ENCODE measurements at regions not wholly inside any gene's neighbourhood (a gene's known extent, or its start where the extent isn't known, plus 50 kb on each side); places are given as distances from the start of the nearest gene placed in this dataset.

DNA sequence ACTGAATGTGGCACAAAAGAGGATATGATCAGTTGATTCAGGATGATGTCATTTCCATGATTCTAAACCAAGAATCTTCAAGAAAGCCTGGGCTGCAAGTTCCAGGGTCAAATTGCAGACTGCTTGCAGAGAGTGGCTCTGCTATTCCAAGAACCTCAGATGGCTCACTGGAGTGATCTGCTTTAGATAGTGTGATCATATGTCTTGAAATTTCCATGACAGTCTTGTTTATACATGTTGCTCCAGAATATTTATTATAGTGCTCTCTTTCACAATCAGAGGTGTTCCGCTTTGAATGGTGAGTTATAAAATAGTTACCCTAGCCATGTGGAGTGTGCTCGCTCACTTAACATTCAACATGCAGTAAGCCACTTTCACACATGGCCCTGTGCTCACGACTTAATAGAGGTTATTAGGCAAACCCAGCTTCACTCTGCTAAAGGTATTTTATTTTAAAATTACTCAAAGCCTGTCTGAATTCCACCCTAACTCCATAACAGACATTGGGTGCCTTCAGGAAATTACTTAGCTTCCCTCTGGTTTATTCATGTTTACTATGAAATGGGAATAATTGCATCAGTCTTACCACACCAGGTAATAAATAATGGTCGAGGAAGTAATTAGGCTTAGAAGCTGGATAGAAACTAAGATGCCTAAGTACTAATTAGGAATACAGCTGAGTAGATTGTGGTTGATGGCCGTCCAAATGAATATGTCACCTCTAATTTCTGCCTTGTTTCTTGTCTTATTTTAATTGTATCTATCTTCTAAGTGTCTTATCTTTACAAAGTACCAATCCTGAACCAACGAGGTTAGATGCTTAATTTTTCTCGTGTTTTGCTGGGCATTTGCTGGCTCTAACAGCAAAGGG, 187.9 kb downstream of the ETS1 start:
- no peak overlapping the region for H2AFZ ChIP-seq (ENCODE audit: insufficient read depth, low read depth, low read length, poor library complexity, severe bottlenecking)
- TF ChIP-seq, protein P1, sequence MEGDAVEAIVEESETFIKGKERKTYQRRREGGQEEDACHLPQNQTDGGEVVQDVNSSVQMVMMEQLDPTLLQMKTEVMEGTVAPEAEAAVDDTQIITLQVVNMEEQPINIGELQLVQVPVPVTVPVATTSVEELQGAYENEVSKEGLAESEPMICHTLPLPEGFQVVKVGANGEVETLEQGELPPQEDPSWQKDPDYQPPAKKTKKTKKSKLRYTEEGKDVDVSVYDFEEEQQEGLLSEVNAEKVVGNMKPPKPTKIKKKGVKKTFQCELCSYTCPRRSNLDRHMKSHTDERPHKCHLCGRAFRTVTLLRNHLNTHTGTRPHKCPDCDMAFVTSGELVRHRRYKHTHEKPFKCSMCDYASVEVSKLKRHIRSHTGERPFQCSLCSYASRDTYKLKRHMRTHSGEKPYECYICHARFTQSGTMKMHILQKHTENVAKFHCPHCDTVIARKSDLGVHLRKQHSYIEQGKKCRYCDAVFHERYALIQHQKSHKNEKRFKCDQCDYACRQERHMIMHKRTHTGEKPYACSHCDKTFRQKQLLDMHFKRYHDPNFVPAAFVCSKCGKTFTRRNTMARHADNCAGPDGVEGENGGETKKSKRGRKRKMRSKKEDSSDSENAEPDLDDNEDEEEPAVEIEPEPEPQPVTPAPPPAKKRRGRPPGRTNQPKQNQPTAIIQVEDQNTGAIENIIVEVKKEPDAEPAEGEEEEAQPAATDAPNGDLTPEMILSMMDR (IDR thresholded peaks at IDR 0.05): no peak
- TF ChIP-seq EZH2 (IDR thresholded peaks at IDR 0.05; ENCODE audit: borderline replicate concordance, insufficient read depth, low read depth, low read length, poor library complexity, severe bottlenecking): no peak

More for the DNA sequence above, 187.9 kb downstream of the ETS1 start:
- no peak overlapping the region for H3K4me3 Mint-ChIP-seq
- H3K4me3 ChIP-seq (ENCODE audit: control extremely low read depth in 1 of 5, extremely low read depth in 1 of 5, insufficient read depth in 1 of 5, low read depth in 2 of 5, low read length in 4 of 5): no peak overlapping the region
- ATAC-seq (ENCODE audit: low read depth) (peak; percentile 80), DNase-seq (no peak)
- H3K4me1 Mint-ChIP-seq: peaks cover 36% of the 10 kb centered on the region
- no peaks in the 10 kb centered on the region for H3K36me3 ChIP-seq (replicated peaks in 1 of 2; ENCODE audit: control extremely low read depth in 1 of 2, control insufficient read depth in 1 of 2, extremely low read depth in 1 of 2, insufficient read depth in 2 of 2, low read length in 1 of 2)
- POLR2A ChIA-PET: interaction anchor here (1.0 kb wide), 1 partner anchor 231 kb away, joined by 3 read pairs; no protein-coding TSS in a partner anchor
- CTCF ChIA-PET: interaction anchor here (1.1 to 2.2 kb wide), 3 partner anchors 9 to 109 kb away, joined by 4 to 10 read pairs (median 4); no protein-coding TSS in a partner anchor
- no peaks in the 10 kb centered on the region for H3K9me3 ChIP-seq (ENCODE audit: control extremely low read depth in 1 of 3, control insufficient read depth in 2 of 3, insufficient read depth in 1 of 3, low read length in 2 of 3)
- peak overlapping the region; percentile 60 for H3K4me2 ChIP-seq (replicated peaks; ENCODE audit: low read depth, low read length, poor library complexity, severe bottlenecking)
- H3K27me3 ChIP-seq (replicated peaks in 1 of 4; ENCODE audit: control extremely low read depth in 1 of 4, control insufficient read depth in 3 of 4, insufficient read depth in 4 of 4, low read length in 3 of 4): no peaks in the 10 kb centered on the region
- H3K4me1 ChIP-seq (ENCODE audit: control insufficient read depth in 2 of 2, insufficient read depth in 2 of 2, low read length in 2 of 2): peaks cover 25% of the 10 kb centered on the region in 2 donors
- no peaks in the 10 kb centered on the region for H4K20me1 ChIP-seq (ENCODE audit: control insufficient read depth, insufficient read depth, low read length, poor library complexity, severe bottlenecking)
- no peaks in the 10 kb centered on the region for H3K27me3 Mint-ChIP-seq
- WGBS (ENCODE audit: insufficient coverage): no CpG with 5 or more reads among the region's 7 CpGs
- H3K27ac Mint-ChIP-seq: peak overlapping the region; percentile 43
- H3K79me2 ChIP-seq (ENCODE audit: control insufficient read depth, insufficient read depth, low read length): no peaks in the 10 kb centered on the region
- H3K9me3 Mint-ChIP-seq (ENCODE audit: insufficient read depth): no peaks in the 10 kb centered on the region
- intact Hi-C loops (cut with micrococcal nuclease): loop anchor here (5.0 to 10.0 kb wide), 4 partner anchors 45 to 107 kb away; no protein-coding TSS in a partner anchor
- H3K9ac ChIP-seq (ENCODE audit: low read length): peak overlapping the region; percentile 13
- peak overlapping the region; percentile 61 to 76 for H3K27ac ChIP-seq (ENCODE audit: low read length in 2 of 2)

Data from B cell (primary cell).